Neutrophil (primary cell): ENCODE measurements at regions not wholly inside any gene's neighbourhood (a gene's known extent, or its start where the extent isn't known, plus 50 kb on each side); places are given as distances from the start of the nearest gene placed in this dataset.

Experiments used
- H3K27ac ChIP-seq: fragments of 200-600 bp; sonication (generic); 2 replicates; pipeline ENCODE4 v1.5.1; 2016; ENCODE audit warnings: mild to moderate bottlenecking, moderate library complexity
- H3K27me3 ChIP-seq: fragments of 200-600 bp; sonication (generic); 2 replicates; pipeline ENCODE4 v1.6.0; 2016; ENCODE audit warnings: mild to moderate bottlenecking
- H3K36me3 ChIP-seq: fragments of 200-600 bp; sonication (generic); 2 replicates; pipeline ENCODE4 v1.5.1; 2017
- H3K4me1 ChIP-seq, 2 experiments: fragments of 200-600 bp in 1 of 2; sonication (generic) in 1 of 2; 1 replicate in 1 of 2; 2 replicates in 1 of 2; pipeline versions ENCODE4 v1.5.1 to v1.6.1; 2013 to 2016; ENCODE audit warnings: low read depth in 1 of 2, low read length in 1 of 2, mild to moderate bottlenecking in 1 of 2, moderate library complexity in 1 of 2; ENCODE audit not compliant: control insufficient read depth in 1 of 2, insufficient read depth in 1 of 2
- H3K4me3 ChIP-seq, 2 experiments: fragments of 200-600 bp in 1 of 2; sonication (generic) in 1 of 2; 1 replicate in 1 of 2; 2 replicates in 1 of 2; pipeline ENCODE4 v1.5.1; 2013 to 2016; ENCODE audit warnings: low read depth in 1 of 2, low read length in 1 of 2, mild to moderate bottlenecking in 1 of 2, moderate library complexity in 1 of 2
- H3K9me3 ChIP-seq: fragments of 200-600 bp; sonication (generic); 2 replicates; pipeline ENCODE4 v1.5.1; 2016
- TF ChIP-seq, protein P1 (sequence below): fragments of 200-600 bp; sonication (generic); IDR thresholded peaks from 2 replicates; pipeline ENCODE4 v1.5.1; 2016; ENCODE audit warnings: antibody characterized with exemption

DNA sequence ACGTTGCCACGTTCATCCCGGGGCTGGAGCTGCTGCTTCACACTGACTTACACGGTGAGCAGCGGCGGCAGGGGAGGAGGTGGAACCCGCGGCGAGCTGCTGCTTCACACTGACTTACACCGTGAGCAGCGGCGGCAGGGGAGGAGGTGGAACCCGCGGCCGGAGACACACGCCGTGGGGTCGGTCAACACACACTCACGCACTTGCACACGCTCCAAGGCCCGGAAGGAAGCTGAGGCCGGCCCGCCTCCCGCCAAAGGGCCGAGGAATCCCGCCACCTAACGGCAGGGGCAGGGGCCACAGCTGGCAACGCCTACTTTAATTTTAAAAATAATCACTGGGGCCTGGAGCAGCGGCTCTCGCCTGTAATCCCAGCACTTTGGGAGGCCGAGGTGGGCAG, 94.4 kb upstream of the FOXC1 start:
- Histone ChIP-seq H3K4me1 (peaks cover 7% of the 10 kb centered on the region in 2 experiments), H3K27ac (no peak overlapping the region), H3K27me3 (no peaks in the 10 kb centered on the region), H3K9me3 (no peaks in the 10 kb centered on the region), H3K4me3 (no peak overlapping the region), H3K36me3 (no peaks in the 10 kb centered on the region)
- TF ChIP-seq, protein P1, sequence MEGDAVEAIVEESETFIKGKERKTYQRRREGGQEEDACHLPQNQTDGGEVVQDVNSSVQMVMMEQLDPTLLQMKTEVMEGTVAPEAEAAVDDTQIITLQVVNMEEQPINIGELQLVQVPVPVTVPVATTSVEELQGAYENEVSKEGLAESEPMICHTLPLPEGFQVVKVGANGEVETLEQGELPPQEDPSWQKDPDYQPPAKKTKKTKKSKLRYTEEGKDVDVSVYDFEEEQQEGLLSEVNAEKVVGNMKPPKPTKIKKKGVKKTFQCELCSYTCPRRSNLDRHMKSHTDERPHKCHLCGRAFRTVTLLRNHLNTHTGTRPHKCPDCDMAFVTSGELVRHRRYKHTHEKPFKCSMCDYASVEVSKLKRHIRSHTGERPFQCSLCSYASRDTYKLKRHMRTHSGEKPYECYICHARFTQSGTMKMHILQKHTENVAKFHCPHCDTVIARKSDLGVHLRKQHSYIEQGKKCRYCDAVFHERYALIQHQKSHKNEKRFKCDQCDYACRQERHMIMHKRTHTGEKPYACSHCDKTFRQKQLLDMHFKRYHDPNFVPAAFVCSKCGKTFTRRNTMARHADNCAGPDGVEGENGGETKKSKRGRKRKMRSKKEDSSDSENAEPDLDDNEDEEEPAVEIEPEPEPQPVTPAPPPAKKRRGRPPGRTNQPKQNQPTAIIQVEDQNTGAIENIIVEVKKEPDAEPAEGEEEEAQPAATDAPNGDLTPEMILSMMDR = no peak

DNA sequence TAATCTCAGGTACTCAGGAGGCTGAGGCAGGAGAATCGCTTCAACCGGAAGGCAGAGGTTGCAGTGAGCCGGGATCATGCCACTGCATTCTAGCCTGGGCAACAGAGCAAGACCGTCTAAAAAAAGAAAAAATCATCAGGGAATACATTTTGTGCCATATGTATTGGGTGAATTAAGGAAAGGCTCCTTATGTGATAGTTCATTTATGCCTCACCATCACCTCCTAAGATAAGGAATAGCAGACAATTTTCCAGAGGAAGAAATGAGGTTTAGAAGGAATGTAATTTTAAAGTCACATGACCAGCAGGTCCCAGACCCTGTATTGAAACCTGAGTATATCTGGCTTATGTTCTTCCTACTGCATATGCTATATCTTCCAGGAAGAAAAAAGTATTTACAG, 93.9 kb upstream of the FOXC1 start:
- Histone ChIP-seq H3K4me3 (no peak overlapping the region), H3K27ac (no peak overlapping the region), H3K36me3 (no peaks in the 10 kb centered on the region), H3K4me1 (peaks cover 7% of the 10 kb centered on the region in 2 experiments), H3K27me3 (no peaks in the 10 kb centered on the region), H3K9me3 (no peaks in the 10 kb centered on the region)
- TF ChIP-seq, protein P1 = no peak

DNA sequence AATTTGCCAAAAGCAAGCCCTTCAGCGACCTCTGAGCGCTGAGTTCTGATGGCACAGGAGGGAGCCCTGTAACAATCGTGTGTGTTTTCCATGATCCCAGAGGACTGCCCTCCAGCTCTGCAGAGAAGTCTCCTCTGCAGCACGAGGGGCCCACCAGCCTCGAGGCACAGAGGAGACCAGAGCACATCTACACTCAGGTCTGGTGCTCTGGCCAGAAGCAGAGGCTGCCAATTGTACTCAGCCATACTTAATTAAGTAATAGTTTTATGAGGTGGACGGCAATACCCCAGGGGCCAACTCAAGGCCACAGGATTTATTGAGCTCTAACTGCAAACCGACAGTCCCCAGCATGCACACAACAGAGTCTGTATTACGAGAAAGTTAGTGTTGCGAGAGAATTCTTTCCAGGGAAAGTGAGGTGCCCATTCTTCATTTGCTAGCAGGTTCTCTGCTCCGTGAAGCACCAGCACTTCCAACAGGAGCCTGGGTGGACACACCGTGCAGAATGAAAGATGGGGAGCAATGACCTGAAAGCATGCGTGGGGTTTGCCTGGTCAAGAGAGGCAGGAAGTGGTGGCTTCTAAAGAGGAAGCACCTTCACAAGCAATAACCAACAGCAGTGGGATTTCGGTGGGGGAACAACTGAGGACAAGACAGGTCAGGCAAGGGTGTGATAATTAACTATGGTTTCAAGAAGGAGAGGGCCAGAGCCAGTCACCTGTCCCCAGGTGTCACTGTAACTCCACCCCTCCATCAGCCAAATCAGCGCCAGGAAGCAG, 92.8 kb upstream of the FOXC1 start:
- no peaks in the 10 kb centered on the region for H3K27me3 ChIP-seq
- no peak overlapping the region for H3K27ac ChIP-seq
- H3K4me3 ChIP-seq = no peak overlapping the region
- H3K9me3 ChIP-seq = no peaks in the 10 kb centered on the region
- TF ChIP-seq, protein P1 = no peak
- H3K4me1 ChIP-seq = peaks cover 7% of the 10 kb centered on the region in 2 experiments
- no peaks in the 10 kb centered on the region for H3K36me3 ChIP-seq

DNA sequence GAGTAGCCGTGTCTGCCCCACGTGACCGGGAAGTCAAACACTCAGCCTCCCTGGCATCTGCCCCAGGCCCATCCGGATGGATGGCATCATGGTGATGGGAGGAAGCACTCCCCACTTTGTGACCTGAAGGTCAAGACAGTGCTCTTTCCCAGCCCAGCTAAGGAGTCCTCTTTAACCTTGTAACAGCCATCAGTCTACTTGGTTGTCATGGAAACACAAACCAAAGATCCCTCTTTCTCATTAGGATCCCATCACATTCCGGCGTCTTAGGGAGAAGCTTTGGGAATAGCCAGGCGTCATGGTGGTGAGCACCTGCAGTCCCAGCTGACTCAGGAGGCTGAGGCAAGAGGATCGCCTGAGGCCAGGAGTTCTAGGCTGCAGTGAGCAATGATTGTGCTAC, 90.9 kb upstream of the FOXC1 start:
- Histone ChIP-seq H3K36me3 (no peaks in the 10 kb centered on the region), H3K4me1 (peaks cover 8 to 9% of the 10 kb centered on the region in 2 experiments), H3K27me3 (peaks cover 16% of the 10 kb centered on the region), H3K9me3 (no peaks in the 10 kb centered on the region), H3K27ac (no peak overlapping the region), H3K4me3 (no peak overlapping the region)
- TF ChIP-seq, protein P1 = no peak

DNA sequence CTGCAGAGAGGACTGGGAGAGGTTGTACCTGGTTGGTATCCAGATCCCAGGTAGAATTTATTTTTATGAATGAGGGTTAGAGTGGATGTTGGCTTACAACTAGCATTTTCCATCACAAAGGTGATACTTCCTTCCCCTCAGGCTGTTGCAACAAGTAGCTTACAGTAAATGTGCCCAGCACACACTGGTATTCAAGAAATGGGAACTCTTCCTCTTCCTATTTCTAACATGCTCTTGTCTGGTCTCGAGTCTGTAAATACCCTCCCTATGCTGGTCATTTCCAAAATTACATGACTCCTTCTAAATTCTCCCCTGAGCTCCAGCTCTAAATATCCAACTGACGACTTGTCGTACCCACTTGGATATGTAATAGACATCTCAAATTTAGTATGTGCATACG, 90.1 kb upstream of the FOXC1 start:
- H3K27me3 ChIP-seq = peaks cover 24% of the 10 kb centered on the region
- H3K27ac ChIP-seq = no peak overlapping the region
- TF ChIP-seq, protein P1 = no peak
- no peaks in the 10 kb centered on the region for H3K9me3 ChIP-seq
- peaks cover 13 to 15% of the 10 kb centered on the region in 2 experiments for H3K4me1 ChIP-seq
- H3K36me3 ChIP-seq = no peaks in the 10 kb centered on the region
- no peak overlapping the region for H3K4me3 ChIP-seq
